ENCODE measurements at regions not wholly inside any gene's neighbourhood (a gene's known extent, or its start where the extent isn't known, plus 50 kb on each side); places are given as distances from the start of the nearest gene placed in this dataset.

GRCh38 chr9:106156465-106156864 is 462.1 kb downstream of the TMEM38B start:
- H3K4me1 ChIP-seq, result no peaks in the 10 kb centered on the region
- no peaks in the 10 kb centered on the region for H3K9me3 ChIP-seq
- 48 to 64% (median 57%) methylated on average over 1 of the region's 1 CpG for WGBS, 4 donors
- intact Hi-C loops (cut with DNase I), result no loop called here
- H3K36me3 ChIP-seq, result no peaks in the 10 kb centered on the region
- ATAC-seq (no peak), DNase-seq (no peak)
- no peaks in the 10 kb centered on the region for H3K27me3 ChIP-seq
- no peak overlapping the region for H3K27ac ChIP-seq
- no peak overlapping the region for H3K4me3 ChIP-seq
- TF ChIP-seq POLR2A (IDR thresholded peaks at IDR 0.05), result no peak
- TF ChIP-seq CTCF (IDR thresholded peaks at IDR 0.05), result no peak

GRCh38 chr9:106172265-106172664 is 477.9 kb downstream of the TMEM38B start:
- Histone ChIP-seq H3K9me3 (no peaks in the 10 kb centered on the region), H3K27me3 (no peaks in the 10 kb centered on the region), H3K27ac (no peak overlapping the region), H3K4me3 (no peak overlapping the region), H3K36me3 (no peaks in the 10 kb centered on the region), H3K4me1 (no peaks in the 10 kb centered on the region)
- TF ChIP-seq CTCF (IDR thresholded peaks at IDR 0.05) (no peak), POLR2A (IDR thresholded peaks at IDR 0.05) (no peak)
- ATAC-seq, result no peak
- WGBS, 4 donors, result 77 to 85% (median 82%) methylated on average over 1 of the region's 1 CpG
- intact Hi-C loops (cut with DNase I), result loop anchor here in 1 of 10 donors (5.0 kb wide), 1 partner anchor 190 kb away; no protein-coding TSS in a partner anchor
- DNase-seq, result no peak

DNA sequence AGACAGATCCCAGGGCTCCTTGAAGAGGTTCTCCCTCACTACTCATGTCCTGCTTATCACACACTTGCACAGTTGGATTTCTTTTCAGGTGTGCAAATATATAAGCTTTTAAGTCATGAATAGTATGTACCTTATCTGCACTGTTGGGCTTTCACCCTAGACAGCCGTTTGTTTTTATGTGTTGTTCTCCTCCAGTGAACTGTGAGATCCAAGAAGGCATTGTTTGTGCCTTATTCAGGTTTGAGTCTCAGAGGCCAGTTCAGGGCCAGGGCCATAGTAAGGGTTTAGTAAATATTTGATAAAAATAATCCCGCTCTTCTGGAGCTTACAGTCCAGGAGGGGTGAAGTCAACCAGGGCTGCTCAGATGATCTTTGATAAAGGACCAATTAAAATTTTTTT is 480.0 kb downstream of the TMEM38B start:
- ATAC-seq (no peak), DNase-seq (no peak)
- TF ChIP-seq POLR2A (IDR thresholded peaks at IDR 0.05) (no peak), CTCF (IDR thresholded peaks at IDR 0.05) (no peak)
- H3K9me3 ChIP-seq, result no peaks in the 10 kb centered on the region
- H3K36me3 ChIP-seq, result no peaks in the 10 kb centered on the region
- H3K4me1 ChIP-seq, result no peaks in the 10 kb centered on the region
- H3K27me3 ChIP-seq, result no peaks in the 10 kb centered on the region
- H3K27ac ChIP-seq, result no peak overlapping the region
- 73 to 85% (median 80%) methylated on average over 2 of the region's 2 CpGs for WGBS, 4 donors
- no peak overlapping the region for H3K4me3 ChIP-seq
- intact Hi-C loops (cut with DNase I), result loop anchor here in 1 of 10 donors (5.0 kb wide), 1 partner anchor 192 kb away; no protein-coding TSS in a partner anchor

GRCh38 chr9:106177216-106177615 is 482.9 kb downstream of the TMEM38B start:
- ATAC-seq (no peak), DNase-seq (no peak)
- H3K4me3 ChIP-seq, result no peak overlapping the region
- 79 to 91% (median 84%) methylated on average over 1 of the region's 1 CpG for WGBS, 4 donors
- no peak for TF ChIP-seq POLR2A (IDR thresholded peaks at IDR 0.05)
- TF ChIP-seq CTCF (IDR thresholded peaks at IDR 0.05), result no peak
- intact Hi-C loops (cut with DNase I), result no loop called here
- H3K4me1 ChIP-seq, result no peaks in the 10 kb centered on the region
- H3K9me3 ChIP-seq, result no peaks in the 10 kb centered on the region
- no peak overlapping the region for H3K27ac ChIP-seq
- no peaks in the 10 kb centered on the region for H3K27me3 ChIP-seq
- no peaks in the 10 kb centered on the region for H3K36me3 ChIP-seq

Data from heart left ventricle (tissue), 16 donors.